ENCODE measurements at regions not wholly inside any gene's neighbourhood (a gene's known extent, or its start where the extent isn't known, plus 50 kb on each side); places are given as distances from the start of the nearest gene placed in this dataset.

DNA sequence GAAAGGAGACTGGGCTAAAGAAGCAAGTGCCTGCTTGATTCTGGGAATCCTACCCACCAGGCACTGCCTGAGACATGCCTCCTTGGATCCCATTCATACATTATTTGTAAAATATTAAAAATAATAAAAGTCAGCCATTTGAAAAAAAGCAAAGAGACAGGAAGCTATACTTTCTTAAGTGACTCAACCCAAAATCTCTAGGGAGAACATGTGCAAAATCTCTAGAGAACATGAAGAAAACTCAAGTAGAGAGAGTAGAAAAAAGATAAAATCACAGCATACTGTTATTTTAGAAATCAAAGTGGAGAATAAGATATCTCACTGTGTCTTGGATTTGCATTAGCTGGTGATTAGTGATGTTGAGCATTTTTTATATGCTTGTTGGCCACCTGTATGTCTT lies 197.2 kb upstream of the GGTLC1 start:
- Histone ChIP-seq H3K27me3 (ENCODE audit: insufficient read depth, low read length) (no peaks in the 10 kb centered on the region), H3K9me3 (ENCODE audit: insufficient read depth, low read depth, low read length) (no peaks in the 10 kb centered on the region), H2AFZ (ENCODE audit: insufficient read depth, low read length, poor library complexity) (no peak overlapping the region), H3K36me3 (ENCODE audit: control insufficient read depth in 1 of 2, insufficient read depth in 2 of 2, low read length in 2 of 2) (no peaks in the 10 kb centered on the region), H4K12ac (ENCODE audit: low read depth, low read length) (no peak overlapping the region), H3K18ac (ENCODE audit: low read length) (no peak overlapping the region), H2BK120ac (ENCODE audit: insufficient read depth, low read length, poor library complexity) (no peak overlapping the region), H2AK5ac (ENCODE audit: low read length) (no peak overlapping the region), H3K23ac (ENCODE audit: low read length) (no peak overlapping the region), H3K14ac (ENCODE audit: low read length) (no peak overlapping the region), H3K79me2 (ENCODE audit: control insufficient read depth, insufficient read depth, low read length, poor library complexity) (no peaks in the 10 kb centered on the region), H3K4me3 (ENCODE audit: low read depth, low read length) (no peak overlapping the region), H2BK12ac (ENCODE audit: low read length) (no peak overlapping the region), H3K79me1 (ENCODE audit: low read length) (no peaks in the 10 kb centered on the region), H3K4ac (ENCODE audit: low read depth, low read length) (no peak overlapping the region), H3K9ac (ENCODE audit: low read length) (no peak overlapping the region), H4K8ac (ENCODE audit: low read depth, low read length) (no peak overlapping the region), H3K27ac (ENCODE audit: low read depth, low read length) (no peak overlapping the region), H2BK5ac (ENCODE audit: low read depth, low read length, poor library complexity) (no peak overlapping the region), H4K91ac (ENCODE audit: low read depth, low read length) (no peak overlapping the region), H3K4me1 (ENCODE audit: control insufficient read depth in 1 of 2, insufficient read depth in 2 of 2, low read length in 2 of 2) (no peaks in the 10 kb centered on the region), H3K4me2 (ENCODE audit: low read length) (no peak overlapping the region)
- DNase-seq = no peak

DNA sequence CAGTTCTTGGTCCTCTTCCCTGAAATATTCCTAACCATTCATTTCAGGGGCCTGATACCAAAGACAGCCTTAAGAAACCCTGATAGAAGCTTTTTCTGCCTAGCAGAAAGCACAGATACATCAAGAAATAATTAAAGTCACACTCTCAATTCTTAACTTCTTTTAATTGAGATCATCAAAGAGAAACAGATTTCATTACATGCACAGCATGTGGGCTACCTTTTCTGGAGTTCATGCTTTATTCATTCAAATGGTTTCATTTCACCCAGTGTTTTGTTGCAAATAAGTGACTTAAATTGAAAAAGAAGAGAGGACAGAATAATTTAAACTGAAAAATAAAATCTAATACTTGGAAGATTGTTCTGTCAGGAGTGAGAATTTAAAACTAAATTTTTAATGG lies 192.6 kb upstream of the GGTLC1 start:
- H3K23ac ChIP-seq (ENCODE audit: low read length) = no peak overlapping the region
- H3K4me1 ChIP-seq (ENCODE audit: control insufficient read depth in 1 of 2, insufficient read depth in 2 of 2, low read length in 2 of 2) = no peaks in the 10 kb centered on the region
- H3K14ac ChIP-seq (ENCODE audit: low read length) = no peak overlapping the region
- H3K18ac ChIP-seq (ENCODE audit: low read length) = no peak overlapping the region
- no peaks in the 10 kb centered on the region for H3K9me3 ChIP-seq (ENCODE audit: insufficient read depth, low read depth, low read length)
- no peaks in the 10 kb centered on the region for H3K27me3 ChIP-seq (ENCODE audit: insufficient read depth, low read length)
- H4K8ac ChIP-seq (ENCODE audit: low read depth, low read length) = no peak overlapping the region
- H2BK5ac ChIP-seq (ENCODE audit: low read depth, low read length, poor library complexity) = no peak overlapping the region
- H4K91ac ChIP-seq (ENCODE audit: low read depth, low read length) = no peak overlapping the region
- no peaks in the 10 kb centered on the region for H3K79me1 ChIP-seq (ENCODE audit: low read length)
- no peak overlapping the region for H2BK12ac ChIP-seq (ENCODE audit: low read length)
- no peak overlapping the region for H3K4me2 ChIP-seq (ENCODE audit: low read length)
- H3K36me3 ChIP-seq (ENCODE audit: control insufficient read depth in 1 of 2, insufficient read depth in 2 of 2, low read length in 2 of 2) = no peaks in the 10 kb centered on the region
- H2AK5ac ChIP-seq (ENCODE audit: low read length) = no peak overlapping the region
- DNase-seq = no peak
- no peaks in the 10 kb centered on the region for H3K79me2 ChIP-seq (ENCODE audit: control insufficient read depth, insufficient read depth, low read length, poor library complexity)
- H2BK120ac ChIP-seq (ENCODE audit: insufficient read depth, low read length, poor library complexity) = no peak overlapping the region
- no peak overlapping the region for H3K27ac ChIP-seq (ENCODE audit: low read depth, low read length)
- H4K12ac ChIP-seq (ENCODE audit: low read depth, low read length) = no peak overlapping the region
- no peak overlapping the region for H3K4me3 ChIP-seq (ENCODE audit: low read depth, low read length)
- H3K9ac ChIP-seq (ENCODE audit: low read length) = no peak overlapping the region
- no peak overlapping the region for H3K4ac ChIP-seq (ENCODE audit: low read depth, low read length)
- H2AFZ ChIP-seq (ENCODE audit: insufficient read depth, low read length, poor library complexity) = no peak overlapping the region

DNA sequence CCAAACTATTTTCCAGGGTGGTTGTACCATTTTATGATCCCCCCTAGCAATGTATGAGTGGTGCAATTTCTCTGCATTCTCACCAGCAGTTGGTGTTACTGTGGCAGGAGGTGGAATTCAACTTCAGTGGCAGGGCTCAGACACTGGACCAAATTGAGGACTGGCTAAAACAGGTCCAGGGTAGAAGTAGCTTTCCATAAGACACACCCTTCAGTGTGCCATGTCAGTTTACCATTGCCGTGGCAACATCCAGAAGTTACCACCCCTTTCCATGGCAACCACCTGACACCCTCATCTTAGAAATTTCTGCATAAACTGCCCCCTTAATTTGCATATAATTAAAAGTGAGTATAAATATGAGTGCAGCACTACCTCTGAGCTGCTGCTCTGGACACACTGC lies 180.7 kb upstream of the GGTLC1 start:
- Histone ChIP-seq H3K27me3 (ENCODE audit: insufficient read depth, low read length) (no peaks in the 10 kb centered on the region), H3K23ac (ENCODE audit: low read length) (no peak overlapping the region), H3K9ac (ENCODE audit: low read length) (peak overlapping the region; percentile 58), H3K4me3 (ENCODE audit: low read depth, low read length) (no peak overlapping the region), H3K79me2 (ENCODE audit: control insufficient read depth, insufficient read depth, low read length, poor library complexity) (no peaks in the 10 kb centered on the region), H3K36me3 (ENCODE audit: control insufficient read depth in 1 of 2, insufficient read depth in 2 of 2, low read length in 2 of 2) (no peaks in the 10 kb centered on the region), H3K4ac (ENCODE audit: low read depth, low read length) (no peak overlapping the region), H3K9me3 (ENCODE audit: insufficient read depth, low read depth, low read length) (no peaks in the 10 kb centered on the region), H4K12ac (ENCODE audit: low read depth, low read length) (no peak overlapping the region), H4K8ac (ENCODE audit: low read depth, low read length) (no peak overlapping the region), H3K18ac (ENCODE audit: low read length) (no peak overlapping the region), H2BK5ac (ENCODE audit: low read depth, low read length, poor library complexity) (no peak overlapping the region), H3K14ac (ENCODE audit: low read length) (no peak overlapping the region), H2AFZ (ENCODE audit: insufficient read depth, low read length, poor library complexity) (no peak overlapping the region), H2BK12ac (ENCODE audit: low read length) (no peak overlapping the region), H3K4me1 (ENCODE audit: control insufficient read depth in 1 of 2, insufficient read depth in 2 of 2, low read length in 2 of 2) (peaks cover 0 to 2% of the 10 kb centered on the region in 2 experiments), H3K27ac (ENCODE audit: low read depth, low read length) (no peak overlapping the region), H3K79me1 (ENCODE audit: low read length) (no peaks in the 10 kb centered on the region), H2AK5ac (ENCODE audit: low read length) (no peak overlapping the region), H4K91ac (ENCODE audit: low read depth, low read length) (no peak overlapping the region), H3K4me2 (ENCODE audit: low read length) (no peak overlapping the region), H2BK120ac (ENCODE audit: insufficient read depth, low read length, poor library complexity) (no peak overlapping the region)
- WGBS (ENCODE audit: extremely low coverage, insufficient coverage, insufficient read length) = no CpG with 5 or more reads among the region's 1 CpG
- DNase-seq = no peak

DNA sequence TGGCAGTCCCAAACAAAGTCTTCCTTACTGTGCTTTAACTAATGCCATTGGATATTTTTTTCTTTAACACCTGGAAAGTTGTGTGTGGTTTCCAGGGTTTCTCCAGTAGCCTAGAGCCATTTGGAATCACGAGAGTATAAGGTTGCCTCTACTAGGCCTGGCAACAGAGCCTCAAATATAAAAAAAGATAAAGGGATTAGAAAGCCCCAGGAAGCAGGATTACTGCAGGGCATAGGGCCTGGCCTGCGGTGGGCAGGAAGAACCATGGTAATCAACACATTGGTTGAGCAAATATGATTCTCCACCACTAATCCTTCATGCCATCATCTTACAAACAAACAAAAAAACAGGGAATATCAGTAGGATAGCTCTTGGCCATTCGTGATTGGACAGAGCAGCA lies 177.8 kb upstream of the GGTLC1 start:
- Histone ChIP-seq H3K4me3 (ENCODE audit: low read depth, low read length) (no peak overlapping the region), H4K91ac (ENCODE audit: low read depth, low read length) (no peak overlapping the region), H3K18ac (ENCODE audit: low read length) (no peak overlapping the region), H3K9ac (ENCODE audit: low read length) (no peak overlapping the region), H2AK5ac (ENCODE audit: low read length) (no peak overlapping the region), H2AFZ (ENCODE audit: insufficient read depth, low read length, poor library complexity) (no peak overlapping the region), H3K4me1 (ENCODE audit: control insufficient read depth in 1 of 2, insufficient read depth in 2 of 2, low read length in 2 of 2) (peaks cover 0 to 2% of the 10 kb centered on the region in 2 experiments), H3K27ac (ENCODE audit: low read depth, low read length) (no peak overlapping the region), H2BK12ac (ENCODE audit: low read length) (no peak overlapping the region), H3K4me2 (ENCODE audit: low read length) (no peak overlapping the region), H3K9me3 (ENCODE audit: insufficient read depth, low read depth, low read length) (no peaks in the 10 kb centered on the region), H3K4ac (ENCODE audit: low read depth, low read length) (no peak overlapping the region), H4K8ac (ENCODE audit: low read depth, low read length) (no peak overlapping the region), H2BK120ac (ENCODE audit: insufficient read depth, low read length, poor library complexity) (no peak overlapping the region), H3K36me3 (ENCODE audit: control insufficient read depth in 1 of 2, insufficient read depth in 2 of 2, low read length in 2 of 2) (no peaks in the 10 kb centered on the region), H3K27me3 (ENCODE audit: insufficient read depth, low read length) (no peaks in the 10 kb centered on the region), H4K12ac (ENCODE audit: low read depth, low read length) (no peak overlapping the region), H3K79me2 (ENCODE audit: control insufficient read depth, insufficient read depth, low read length, poor library complexity) (no peaks in the 10 kb centered on the region), H3K14ac (ENCODE audit: low read length) (no peak overlapping the region), H2BK5ac (ENCODE audit: low read depth, low read length, poor library complexity) (no peak overlapping the region), H3K79me1 (ENCODE audit: low read length) (no peaks in the 10 kb centered on the region), H3K23ac (ENCODE audit: low read length) (no peak overlapping the region)
- DNase-seq = no peak
- no CpG with 5 or more reads among the region's 3 CpGs for WGBS (ENCODE audit: extremely low coverage, insufficient coverage, insufficient read length)

DNA sequence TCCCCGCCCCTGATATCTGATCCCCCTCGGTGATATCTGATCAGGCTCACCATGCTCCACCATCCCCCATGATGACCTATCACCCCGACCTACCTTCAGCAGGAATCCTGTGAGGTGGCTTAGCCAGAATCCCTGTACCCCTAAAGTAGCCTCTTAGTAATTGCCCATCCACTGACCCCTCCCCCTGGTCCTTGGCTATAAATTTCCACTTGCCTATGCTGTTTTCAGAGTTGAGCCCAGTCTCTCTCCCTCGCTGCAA lies 177.5 kb upstream of the GGTLC1 start:
- H4K91ac ChIP-seq (ENCODE audit: low read depth, low read length) = no peak overlapping the region
- no peak overlapping the region for H2BK12ac ChIP-seq (ENCODE audit: low read length)
- H3K9me3 ChIP-seq (ENCODE audit: insufficient read depth, low read depth, low read length) = no peaks in the 10 kb centered on the region
- no peak overlapping the region for H3K18ac ChIP-seq (ENCODE audit: low read length)
- H3K79me2 ChIP-seq (ENCODE audit: control insufficient read depth, insufficient read depth, low read length, poor library complexity) = no peaks in the 10 kb centered on the region
- H3K4me1 ChIP-seq (ENCODE audit: control insufficient read depth in 1 of 2, insufficient read depth in 2 of 2, low read length in 2 of 2) = peaks cover 0 to 2% of the 10 kb centered on the region in 2 experiments
- no peaks in the 10 kb centered on the region for H3K27me3 ChIP-seq (ENCODE audit: insufficient read depth, low read length)
- H4K12ac ChIP-seq (ENCODE audit: low read depth, low read length) = no peak overlapping the region
- H3K79me1 ChIP-seq (ENCODE audit: low read length) = no peaks in the 10 kb centered on the region
- H2BK120ac ChIP-seq (ENCODE audit: insufficient read depth, low read length, poor library complexity) = no peak overlapping the region
- no peak overlapping the region for H3K9ac ChIP-seq (ENCODE audit: low read length)
- H3K36me3 ChIP-seq (ENCODE audit: control insufficient read depth in 1 of 2, insufficient read depth in 2 of 2, low read length in 2 of 2) = no peaks in the 10 kb centered on the region
- H3K4me2 ChIP-seq (ENCODE audit: low read length) = no peak overlapping the region
- no peak overlapping the region for H2AFZ ChIP-seq (ENCODE audit: insufficient read depth, low read length, poor library complexity)
- DNase-seq = no peak
- no peak overlapping the region for H3K27ac ChIP-seq (ENCODE audit: low read depth, low read length)
- no CpG with 5 or more reads among the region's 4 CpGs for WGBS (ENCODE audit: extremely low coverage, insufficient coverage, insufficient read length)
- H2BK5ac ChIP-seq (ENCODE audit: low read depth, low read length, poor library complexity) = no peak overlapping the region
- H3K23ac ChIP-seq (ENCODE audit: low read length) = no peak overlapping the region
- H4K8ac ChIP-seq (ENCODE audit: low read depth, low read length) = no peak overlapping the region
- no peak overlapping the region for H3K14ac ChIP-seq (ENCODE audit: low read length)
- H2AK5ac ChIP-seq (ENCODE audit: low read length) = no peak overlapping the region
- H3K4ac ChIP-seq (ENCODE audit: low read depth, low read length) = no peak overlapping the region
- H3K4me3 ChIP-seq (ENCODE audit: low read depth, low read length) = no peak overlapping the region

All from trophoblast cell (in vitro differentiated cells and primary cell).